ENCODE measurements at regions not wholly inside any gene's neighbourhood (a gene's known extent, or its start where the extent isn't known, plus 50 kb on each side); places are given as distances from the start of the nearest gene placed in this dataset.

DNA sequence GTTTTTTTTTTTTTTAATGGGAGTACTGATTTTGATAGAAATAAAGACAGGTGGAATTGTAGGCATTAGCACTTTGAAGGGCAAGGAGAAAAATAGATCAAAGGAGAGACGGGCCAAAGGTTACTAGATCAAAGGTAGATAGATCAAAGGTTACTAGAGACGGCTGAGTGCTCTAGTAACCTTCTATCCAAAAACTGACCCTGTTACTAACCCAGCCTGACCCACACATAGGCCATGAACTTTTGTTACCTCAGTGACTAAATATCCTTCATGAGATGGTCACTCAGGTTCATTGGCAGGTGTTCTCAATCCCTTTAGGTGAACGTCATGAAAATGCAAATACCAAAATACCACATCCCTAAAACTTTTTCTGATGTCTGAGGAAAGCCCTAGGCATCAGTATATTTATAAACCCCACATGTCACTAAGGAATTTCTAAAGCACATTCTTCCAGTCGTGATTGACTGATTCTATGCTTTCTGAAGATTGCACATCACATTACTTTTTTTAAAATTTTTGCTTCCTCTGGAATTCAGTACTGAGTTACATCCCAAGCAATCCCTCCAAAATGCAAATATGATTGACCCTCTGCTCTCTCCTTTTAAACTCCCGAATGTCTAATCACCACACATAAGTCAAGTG is 772.7 kb downstream of the BRINP1 start:
- TF ChIP-seq CTCF (IDR thresholded peaks at IDR 0.05) (no peak), POLR2A (IDR thresholded peaks at IDR 0.05) (no peak)
